GM23338 (cell line): ENCODE measurements at regions not wholly inside any gene's neighbourhood (a gene's known extent, or its start where the extent isn't known, plus 50 kb on each side); places are given as distances from the start of the nearest gene placed in this dataset.

Source experiments
- ATAC-seq: fragments of 200-7000 bp; cut with Tn5 transposase; 3 replicates; pipeline ENCODE4 v1.9.1; 2020
- DNase-seq: peaks from one replicate; pipeline ENCODE4 v3.0.0-alpha.2; 2015; ENCODE audit warnings: low spot score
- H2AFZ ChIP-seq: fragments of 200-600 bp; sonication (generic); 2 replicates; pipeline ENCODE4 v1.8.0; 2016; ENCODE audit warnings: antibody characterized with exemption, mild to moderate bottlenecking, moderate library complexity
- H3F3A ChIP-seq: fragments of 200-600 bp; sonication (generic); replicated peaks from 2 replicates; pipeline ENCODE4 v1.8.0; 2017; ENCODE audit warnings: antibody characterized with exemption, mixed run types, low read depth
- H3K27ac ChIP-seq: fragments of 200-600 bp; sonication (generic); 2 replicates; pipeline ENCODE4 v1.6.1; 2016; ENCODE audit warnings: low read depth
- H3K27me3 ChIP-seq: fragments of 200-600 bp; sonication (generic); 2 replicates; pipeline ENCODE4 v1.8.0; 2016; ENCODE audit warnings: mild to moderate bottlenecking, mixed run types, moderate library complexity; ENCODE audit not compliant: insufficient read depth
- H3K36me3 ChIP-seq: fragments of 200-600 bp; sonication (generic); 2 replicates; pipeline ENCODE4 v1.8.0; 2016; ENCODE audit warnings: mild to moderate bottlenecking; ENCODE audit not compliant: insufficient read depth
- H3K4me1 ChIP-seq: fragments of 200-600 bp; sonication (generic); 2 replicates; pipeline ENCODE4 v1.8.0; 2016; ENCODE audit warnings: mild to moderate bottlenecking, moderate library complexity; ENCODE audit not compliant: insufficient read depth
- H3K4me2 ChIP-seq: fragments of 200-600 bp; sonication (generic); 2 replicates; pipeline ENCODE4 v1.7.1; 2017; ENCODE audit warnings: mixed run types
- H3K4me3 ChIP-seq: fragments of 200-600 bp; sonication (generic); 2 replicates; pipeline ENCODE4 v1.6.1; 2016; ENCODE audit warnings: mixed run types
- H3K79me2 ChIP-seq: fragments of 200-600 bp; sonication (generic); replicated peaks from 2 replicates; pipeline ENCODE4 v1.8.0; 2017; ENCODE audit warnings: mild to moderate bottlenecking; ENCODE audit not compliant: insufficient read depth
- H3K9me2 ChIP-seq: fragments of 200-600 bp; sonication (generic); 2 replicates; pipeline ENCODE4 v1.8.0; 2017; ENCODE audit not compliant: insufficient read depth
- H4K20me1 ChIP-seq: fragments of 200-600 bp; sonication (generic); replicated peaks from 2 replicates; pipeline ENCODE4 v1.8.0; 2017; ENCODE audit warnings: mild to moderate bottlenecking; ENCODE audit not compliant: insufficient read depth
- H3K27ac Mint-ChIP-seq: 2 replicates; pipeline ENCODE4 v1.8.0; 2020; ENCODE audit warnings: inconsistent platforms, mild to moderate bottlenecking, moderate library complexity, mixed read lengths
- H3K27me3 Mint-ChIP-seq: 3 replicates; pipeline ENCODE4 v1.8.0; 2022; ENCODE audit warnings: low read depth, mild to moderate bottlenecking, moderate library complexity, mixed read lengths, inconsistent platforms; ENCODE audit not compliant: insufficient read depth, poor library complexity
- H3K36me3 Mint-ChIP-seq: 3 replicates; pipeline ENCODE4 v1.8.0; 2021; ENCODE audit warnings: low read depth, mild to moderate bottlenecking, inconsistent platforms, moderate library complexity, mixed read lengths
- H3K4me1 Mint-ChIP-seq: 3 replicates; pipeline ENCODE4 v1.8.0; 2020; ENCODE audit warnings: mild to moderate bottlenecking, inconsistent platforms, mixed read lengths
- H3K4me3 Mint-ChIP-seq: 3 replicates; pipeline ENCODE4 v1.8.0; 2021; ENCODE audit warnings: moderate library complexity, mild to moderate bottlenecking, inconsistent platforms, mixed read lengths
- H3K9me3 Mint-ChIP-seq: 3 replicates; pipeline ENCODE4 v1.8.0; 2020; ENCODE audit warnings: moderate library complexity, mild to moderate bottlenecking, inconsistent platforms, mixed read lengths
- CREB1 ChIP-seq: fragments of 250-450 bp; sonication (Bioruptor Pico); IDR thresholded peaks from 2 replicates; pipeline ENCODE4 v1.5.0; 2020; ENCODE audit warnings: low read depth, mild to moderate bottlenecking, moderate library complexity
- EZH2 ChIP-seq: fragments of 200-600 bp; sonication (generic); IDR thresholded peaks from one replicate; pipeline ENCODE4 v1.8.0; 2017; ENCODE audit warnings: antibody characterized with exemption, mild to moderate bottlenecking, low read depth; ENCODE audit not compliant: unreplicated experiment
- EZH2phosphoT487 ChIP-seq: fragments of 200-600 bp; sonication (generic); IDR thresholded peaks from one replicate; pipeline ENCODE4 v1.8.1; 2018; ENCODE audit warnings: antibody characterized with exemption; ENCODE audit not compliant: unreplicated experiment
- JUNB ChIP-seq: IDR thresholded peaks from one replicate; pipeline ENCODE4 v1.6.1; 2016; ENCODE audit warnings: antibody characterized with exemption; ENCODE audit not compliant: unreplicated experiment
- STAT1 ChIP-seq: IDR thresholded peaks from one replicate; pipeline ENCODE4 v1.6.1; 2016; ENCODE audit warnings: antibody characterized with exemption; ENCODE audit not compliant: unreplicated experiment
- ZNF114 ChIP-seq: fragments of 250-450 bp; sonication (Bioruptor Pico); IDR thresholded peaks from 2 replicates; pipeline ENCODE4 v1.5.0; 2020; ENCODE audit warnings: mild to moderate bottlenecking, moderate library complexity
- ZNF331 ChIP-seq: fragments of 250-450 bp; sonication (Bioruptor Pico); IDR thresholded peaks from 2 replicates; pipeline ENCODE4 v1.5.0; 2020; ENCODE audit warnings: low read depth, mild to moderate bottlenecking, moderate library complexity
- TF ChIP-seq, protein P1 (sequence below): IDR thresholded peaks from one replicate; pipeline ENCODE4 v1.6.1; 2018; ENCODE audit warnings: antibody characterized with exemption; ENCODE audit not compliant: unreplicated experiment
- TF ChIP-seq, protein P2 (sequence below): IDR thresholded peaks from 2 replicates; pipeline ENCODE4 v1.6.1; 2016; ENCODE audit warnings: antibody characterized with exemption
- TF ChIP-seq, protein P3 (sequence below): fragments of 250-450 bp; sonication (Bioruptor Pico); IDR thresholded peaks from 2 replicates; pipeline ENCODE4 v1.5.0; 2020; ENCODE audit warnings: mild to moderate bottlenecking, moderate library complexity

DNA sequence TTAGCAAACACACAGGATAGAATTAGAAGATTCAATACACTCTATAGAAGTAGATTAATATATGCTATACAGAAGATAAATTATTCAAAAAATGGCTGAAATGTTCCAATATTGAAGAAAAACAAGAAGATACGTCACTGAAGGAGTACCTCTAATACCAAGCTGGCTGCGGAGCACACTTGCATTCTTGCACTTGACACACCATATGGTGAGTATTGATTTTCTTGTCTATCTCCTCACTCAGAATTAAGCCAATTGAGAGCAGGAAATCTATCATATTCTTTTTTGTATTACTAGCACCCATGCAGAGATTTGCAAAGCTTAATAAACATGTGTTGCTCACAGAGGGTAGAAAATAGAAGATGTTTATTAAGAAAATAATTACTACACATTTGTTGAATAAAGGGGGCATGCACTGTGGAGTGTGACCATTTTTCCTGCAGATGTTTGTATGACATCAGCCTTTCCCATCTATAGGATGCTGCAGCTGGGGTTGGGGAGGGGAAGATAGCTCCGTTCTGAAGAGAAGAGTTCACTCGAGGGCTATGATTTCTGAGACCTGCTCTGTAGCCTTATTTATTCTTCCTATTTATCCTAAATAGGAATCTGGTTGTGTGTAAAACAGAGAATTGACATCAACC lies 318.1 kb downstream of the HHIPL2 start:
- Histone ChIP-seq H3K4me2 (no peak overlapping the region), H3K79me2 (no peaks in the 10 kb centered on the region), H3K4me1 (no peaks in the 10 kb centered on the region), H4K20me1 (no peaks in the 10 kb centered on the region), H3F3A (no peaks in the 10 kb centered on the region), H3K4me3 (no peak overlapping the region), H3K27me3 (no peaks in the 10 kb centered on the region), H3K9me2 (0 out of 2 replicates have a peak, but pooled peaks cover 6% of the 10 kb centered on the region), H3K36me3 (no peaks in the 10 kb centered on the region), H2AFZ (no peak overlapping the region), H3K27ac (no peak overlapping the region)
- Mint-ChIP-seq H3K27me3 (no peaks in the 10 kb centered on the region), H3K27ac (no peak overlapping the region), H3K9me3 (no peaks in the 10 kb centered on the region), H3K36me3 (no peaks in the 10 kb centered on the region), H3K4me1 (no peaks in the 10 kb centered on the region), H3K4me3 (no peak overlapping the region)
- TF ChIP-seq JUNB (no peak), EZH2phosphoT487 (no peak), ZNF331 (no peak), EZH2 (no peak)
- TF ChIP-seq, protein P1, sequence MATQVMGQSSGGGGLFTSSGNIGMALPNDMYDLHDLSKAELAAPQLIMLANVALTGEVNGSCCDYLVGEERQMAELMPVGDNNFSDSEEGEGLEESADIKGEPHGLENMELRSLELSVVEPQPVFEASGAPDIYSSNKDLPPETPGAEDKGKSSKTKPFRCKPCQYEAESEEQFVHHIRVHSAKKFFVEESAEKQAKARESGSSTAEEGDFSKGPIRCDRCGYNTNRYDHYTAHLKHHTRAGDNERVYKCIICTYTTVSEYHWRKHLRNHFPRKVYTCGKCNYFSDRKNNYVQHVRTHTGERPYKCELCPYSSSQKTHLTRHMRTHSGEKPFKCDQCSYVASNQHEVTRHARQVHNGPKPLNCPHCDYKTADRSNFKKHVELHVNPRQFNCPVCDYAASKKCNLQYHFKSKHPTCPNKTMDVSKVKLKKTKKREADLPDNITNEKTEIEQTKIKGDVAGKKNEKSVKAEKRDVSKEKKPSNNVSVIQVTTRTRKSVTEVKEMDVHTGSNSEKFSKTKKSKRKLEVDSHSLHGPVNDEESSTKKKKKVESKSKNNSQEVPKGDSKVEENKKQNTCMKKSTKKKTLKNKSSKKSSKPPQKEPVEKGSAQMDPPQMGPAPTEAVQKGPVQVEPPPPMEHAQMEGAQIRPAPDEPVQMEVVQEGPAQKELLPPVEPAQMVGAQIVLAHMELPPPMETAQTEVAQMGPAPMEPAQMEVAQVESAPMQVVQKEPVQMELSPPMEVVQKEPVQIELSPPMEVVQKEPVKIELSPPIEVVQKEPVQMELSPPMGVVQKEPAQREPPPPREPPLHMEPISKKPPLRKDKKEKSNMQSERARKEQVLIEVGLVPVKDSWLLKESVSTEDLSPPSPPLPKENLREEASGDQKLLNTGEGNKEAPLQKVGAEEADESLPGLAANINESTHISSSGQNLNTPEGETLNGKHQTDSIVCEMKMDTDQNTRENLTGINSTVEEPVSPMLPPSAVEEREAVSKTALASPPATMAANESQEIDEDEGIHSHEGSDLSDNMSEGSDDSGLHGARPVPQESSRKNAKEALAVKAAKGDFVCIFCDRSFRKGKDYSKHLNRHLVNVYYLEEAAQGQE, result no peak
- TF ChIP-seq, protein P2, sequence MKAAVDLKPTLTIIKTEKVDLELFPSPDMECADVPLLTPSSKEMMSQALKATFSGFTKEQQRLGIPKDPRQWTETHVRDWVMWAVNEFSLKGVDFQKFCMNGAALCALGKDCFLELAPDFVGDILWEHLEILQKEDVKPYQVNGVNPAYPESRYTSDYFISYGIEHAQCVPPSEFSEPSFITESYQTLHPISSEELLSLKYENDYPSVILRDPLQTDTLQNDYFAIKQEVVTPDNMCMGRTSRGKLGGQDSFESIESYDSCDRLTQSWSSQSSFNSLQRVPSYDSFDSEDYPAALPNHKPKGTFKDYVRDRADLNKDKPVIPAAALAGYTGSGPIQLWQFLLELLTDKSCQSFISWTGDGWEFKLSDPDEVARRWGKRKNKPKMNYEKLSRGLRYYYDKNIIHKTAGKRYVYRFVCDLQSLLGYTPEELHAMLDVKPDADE, result no peak
- ATAC-seq (no peak), DNase-seq (no peak)

DNA sequence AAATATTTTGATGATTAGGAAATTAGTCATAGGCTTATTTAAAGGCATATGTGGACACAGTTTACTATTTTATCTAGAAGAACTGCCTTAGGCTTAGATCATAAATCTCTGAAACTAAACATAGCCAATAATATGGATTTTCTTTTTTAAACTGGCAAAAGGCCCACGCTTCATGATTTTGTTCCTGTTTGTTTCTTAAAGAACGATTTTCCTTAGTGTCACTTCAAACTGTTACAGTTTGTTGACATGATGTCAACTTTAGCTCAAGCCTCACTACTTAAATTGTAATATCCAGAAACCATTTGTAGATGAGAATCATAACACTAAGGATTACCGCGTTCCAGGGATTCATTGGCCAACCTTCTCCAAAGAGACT lies 322.6 kb downstream of the HHIPL2 start:
- no peak for ATAC-seq
- Histone ChIP-seq H3K4me3 (no peak overlapping the region), H4K20me1 (no peaks in the 10 kb centered on the region), H3K27me3 (no peaks in the 10 kb centered on the region), H3K9me2 (peaks cover 2% of the 10 kb centered on the region; the same call in 1 of the 2 replicates), H3K36me3 (no peaks in the 10 kb centered on the region), H3K79me2 (no peaks in the 10 kb centered on the region), H2AFZ (no peak overlapping the region), H3F3A (no peaks in the 10 kb centered on the region), H3K4me2 (no peak overlapping the region), H3K27ac (no peak overlapping the region), H3K4me1 (no peaks in the 10 kb centered on the region; the same call in 1 of the 2 replicates)
- H3K4me3 Mint-ChIP-seq, result no peak overlapping the region
- H3K27me3 Mint-ChIP-seq, result no peaks in the 10 kb centered on the region
- DNase-seq, result no peak
- H3K9me3 Mint-ChIP-seq, result peaks cover 20% of the 10 kb centered on the region
- H3K36me3 Mint-ChIP-seq, result peaks cover 18% of the 10 kb centered on the region
- H3K4me1 Mint-ChIP-seq, result peaks cover 3% of the 10 kb centered on the region; the same call in 1 of the 3 replicates
- no peak overlapping the region for H3K27ac Mint-ChIP-seq
- TF ChIP-seq, protein P3, sequence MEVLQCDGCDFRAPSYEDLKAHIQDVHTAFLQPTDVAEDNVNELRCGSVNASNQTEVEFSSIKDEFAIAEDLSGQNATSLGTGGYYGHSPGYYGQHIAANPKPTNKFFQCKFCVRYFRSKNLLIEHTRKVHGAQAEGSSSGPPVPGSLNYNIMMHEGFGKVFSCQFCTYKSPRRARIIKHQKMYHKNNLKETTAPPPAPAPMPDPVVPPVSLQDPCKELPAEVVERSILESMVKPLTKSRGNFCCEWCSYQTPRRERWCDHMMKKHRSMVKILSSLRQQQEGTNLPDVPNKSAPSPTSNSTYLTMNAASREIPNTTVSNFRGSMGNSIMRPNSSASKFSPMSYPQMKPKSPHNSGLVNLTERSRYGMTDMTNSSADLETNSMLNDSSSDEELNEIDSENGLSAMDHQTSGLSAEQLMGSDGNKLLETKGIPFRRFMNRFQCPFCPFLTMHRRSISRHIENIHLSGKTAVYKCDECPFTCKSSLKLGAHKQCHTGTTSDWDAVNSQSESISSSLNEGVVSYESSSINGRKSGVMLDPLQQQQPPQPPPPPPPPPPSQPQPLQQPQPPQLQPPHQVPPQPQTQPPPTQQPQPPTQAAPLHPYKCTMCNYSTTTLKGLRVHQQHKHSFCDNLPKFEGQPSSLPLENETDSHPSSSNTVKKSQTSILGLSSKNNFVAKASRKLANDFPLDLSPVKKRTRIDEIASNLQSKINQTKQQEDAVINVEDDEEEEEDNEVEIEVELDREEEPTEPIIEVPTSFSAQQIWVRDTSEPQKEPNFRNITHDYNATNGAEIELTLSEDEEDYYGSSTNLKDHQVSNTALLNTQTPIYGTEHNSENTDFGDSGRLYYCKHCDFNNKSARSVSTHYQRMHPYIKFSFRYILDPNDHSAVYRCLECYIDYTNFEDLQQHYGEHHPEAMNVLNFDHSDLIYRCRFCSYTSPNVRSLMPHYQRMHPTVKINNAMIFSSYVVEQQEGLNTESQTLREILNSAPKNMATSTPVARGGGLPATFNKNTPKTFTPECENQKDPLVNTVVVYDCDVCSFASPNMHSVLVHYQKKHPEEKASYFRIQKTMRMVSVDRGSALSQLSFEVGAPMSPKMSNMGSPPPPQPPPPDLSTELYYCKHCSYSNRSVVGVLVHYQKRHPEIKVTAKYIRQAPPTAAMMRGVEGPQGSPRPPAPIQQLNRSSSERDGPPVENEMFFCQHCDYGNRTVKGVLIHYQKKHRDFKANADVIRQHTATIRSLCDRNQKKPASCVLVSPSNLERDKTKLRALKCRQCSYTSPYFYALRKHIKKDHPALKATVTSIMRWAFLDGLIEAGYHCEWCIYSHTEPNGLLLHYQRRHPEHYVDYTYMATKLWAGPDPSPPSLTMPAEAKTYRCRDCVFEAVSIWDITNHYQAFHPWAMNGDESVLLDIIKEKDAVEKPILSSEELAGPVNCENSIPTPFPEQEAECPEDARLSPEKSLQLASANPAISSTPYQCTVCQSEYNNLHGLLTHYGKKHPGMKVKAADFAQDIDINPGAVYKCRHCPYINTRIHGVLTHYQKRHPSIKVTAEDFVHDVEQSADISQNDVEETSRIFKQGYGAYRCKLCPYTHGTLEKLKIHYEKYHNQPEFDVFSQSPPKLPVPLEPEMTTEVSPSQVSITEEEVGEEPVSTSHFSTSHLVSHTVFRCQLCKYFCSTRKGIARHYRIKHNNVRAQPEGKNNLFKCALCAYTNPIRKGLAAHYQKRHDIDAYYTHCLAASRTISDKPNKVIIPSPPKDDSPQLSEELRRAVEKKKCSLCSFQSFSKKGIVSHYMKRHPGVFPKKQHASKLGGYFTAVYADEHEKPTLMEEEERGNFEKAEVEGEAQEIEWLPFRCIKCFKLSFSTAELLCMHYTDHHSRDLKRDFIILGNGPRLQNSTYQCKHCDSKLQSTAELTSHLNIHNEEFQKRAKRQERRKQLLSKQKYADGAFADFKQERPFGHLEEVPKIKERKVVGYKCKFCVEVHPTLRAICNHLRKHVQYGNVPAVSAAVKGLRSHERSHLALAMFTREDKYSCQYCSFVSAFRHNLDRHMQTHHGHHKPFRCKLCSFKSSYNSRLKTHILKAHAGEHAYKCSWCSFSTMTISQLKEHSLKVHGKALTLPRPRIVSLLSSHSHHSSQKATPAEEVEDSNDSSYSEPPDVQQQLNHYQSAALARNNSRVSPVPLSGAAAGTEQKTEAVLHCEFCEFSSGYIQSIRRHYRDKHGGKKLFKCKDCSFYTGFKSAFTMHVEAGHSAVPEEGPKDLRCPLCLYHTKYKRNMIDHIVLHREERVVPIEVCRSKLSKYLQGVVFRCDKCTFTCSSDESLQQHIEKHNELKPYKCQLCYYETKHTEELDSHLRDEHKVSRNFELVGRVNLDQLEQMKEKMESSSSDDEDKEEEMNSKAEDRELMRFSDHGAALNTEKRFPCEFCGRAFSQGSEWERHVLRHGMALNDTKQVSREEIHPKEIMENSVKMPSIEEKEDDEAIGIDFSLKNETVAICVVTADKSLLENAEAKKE, result no peak
- no peak for TF ChIP-seq ZNF114
- no peak for TF ChIP-seq JUNB
- no peak for TF ChIP-seq STAT1
- no peak for TF ChIP-seq CREB1 (CRISPR knock-in tag)
